ENCODE measurements at regions not wholly inside any gene's neighbourhood (a gene's known extent, or its start where the extent isn't known, plus 50 kb on each side); places are given as distances from the start of the nearest gene placed in this dataset.

DNA sequence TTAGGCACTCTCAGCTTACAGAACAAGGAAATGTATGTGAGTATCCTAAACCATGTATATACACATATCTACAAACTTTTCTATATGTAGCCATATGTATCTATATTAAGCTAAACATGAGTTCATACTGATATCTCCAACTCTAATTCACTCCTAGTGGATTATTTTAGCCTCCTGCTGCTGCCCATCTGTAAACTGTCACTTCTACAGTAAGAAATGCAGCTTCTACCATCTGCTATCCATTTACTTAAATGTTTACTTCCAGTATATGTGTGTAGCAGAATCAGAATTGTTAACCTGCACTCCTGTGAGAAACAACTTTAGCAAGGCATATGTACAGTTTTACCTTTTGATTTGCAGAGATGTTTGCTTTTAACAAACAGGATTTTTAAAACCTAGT, 478.5 kb upstream of the CBLB start:
- Mint-ChIP-seq H3K27me3 (ENCODE audit: insufficient read depth, unreplicated experiment) (no peaks in the 10 kb centered on the region), H3K4me3 (ENCODE audit: unreplicated experiment) (no peak overlapping the region), H3K27ac (ENCODE audit: low read depth, unreplicated experiment) (peak overlapping the region; percentile 93), H3K36me3 (ENCODE audit: insufficient read depth, unreplicated experiment) (no peaks in the 10 kb centered on the region), H3K4me1 (ENCODE audit: insufficient read depth, unreplicated experiment) (peaks cover 18% of the 10 kb centered on the region), H3K9me3 (ENCODE audit: unreplicated experiment) (no peaks in the 10 kb centered on the region)
- CTCF ChIA-PET: no interaction called here
- POLR2A ChIA-PET: interaction anchor here (0.6 kb wide), 1 partner anchor 78 kb away, joined by 3 read pairs; no protein-coding TSS in a partner anchor
- no TSS peak for BruUV-seq (replicated peaks)
- intact Hi-C loops (cut with micrococcal nuclease): loop anchor here (10.0 kb wide), 1 partner anchor 663 kb away; no protein-coding TSS in a partner anchor
- TF ChIP-seq, protein P1, sequence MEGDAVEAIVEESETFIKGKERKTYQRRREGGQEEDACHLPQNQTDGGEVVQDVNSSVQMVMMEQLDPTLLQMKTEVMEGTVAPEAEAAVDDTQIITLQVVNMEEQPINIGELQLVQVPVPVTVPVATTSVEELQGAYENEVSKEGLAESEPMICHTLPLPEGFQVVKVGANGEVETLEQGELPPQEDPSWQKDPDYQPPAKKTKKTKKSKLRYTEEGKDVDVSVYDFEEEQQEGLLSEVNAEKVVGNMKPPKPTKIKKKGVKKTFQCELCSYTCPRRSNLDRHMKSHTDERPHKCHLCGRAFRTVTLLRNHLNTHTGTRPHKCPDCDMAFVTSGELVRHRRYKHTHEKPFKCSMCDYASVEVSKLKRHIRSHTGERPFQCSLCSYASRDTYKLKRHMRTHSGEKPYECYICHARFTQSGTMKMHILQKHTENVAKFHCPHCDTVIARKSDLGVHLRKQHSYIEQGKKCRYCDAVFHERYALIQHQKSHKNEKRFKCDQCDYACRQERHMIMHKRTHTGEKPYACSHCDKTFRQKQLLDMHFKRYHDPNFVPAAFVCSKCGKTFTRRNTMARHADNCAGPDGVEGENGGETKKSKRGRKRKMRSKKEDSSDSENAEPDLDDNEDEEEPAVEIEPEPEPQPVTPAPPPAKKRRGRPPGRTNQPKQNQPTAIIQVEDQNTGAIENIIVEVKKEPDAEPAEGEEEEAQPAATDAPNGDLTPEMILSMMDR (IDR thresholded peaks at IDR 0.05; ENCODE audit: unreplicated experiment): no peak
- DNase-seq (ENCODE audit: unreplicated experiment): no peak

DNA sequence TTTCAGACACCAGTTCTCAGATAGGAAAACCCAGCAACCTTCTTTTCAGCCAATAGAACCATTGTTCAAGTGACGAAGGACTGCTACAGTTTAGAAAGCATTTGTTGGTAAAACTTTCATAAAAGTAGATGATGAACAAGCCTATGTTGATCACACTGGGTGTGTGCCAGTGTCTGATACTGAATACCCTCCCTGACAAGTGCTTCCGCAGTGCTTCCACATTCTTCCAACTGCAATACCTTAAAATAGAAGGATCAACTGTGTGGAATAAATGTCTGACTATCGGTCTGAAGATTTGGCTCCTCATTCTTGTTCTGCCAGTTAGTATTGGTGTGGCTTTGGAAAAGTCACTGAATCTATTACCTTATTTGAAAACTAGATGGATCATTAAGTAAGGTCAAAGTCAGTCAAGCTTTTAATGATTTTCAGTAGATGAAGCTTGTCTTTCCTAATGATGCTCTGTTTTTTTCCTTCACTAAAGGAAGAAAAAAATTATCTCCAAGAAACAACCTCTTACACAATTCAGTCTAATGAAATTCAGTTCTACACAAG, 479.4 kb upstream of the CBLB start:
- CTCF ChIA-PET: interaction anchor here (0.5 to 0.8 kb wide), 4 partner anchors 32 to 261 kb away, joined by 3 read pairs; no protein-coding TSS in a partner anchor
- H3K4me3 Mint-ChIP-seq (ENCODE audit: unreplicated experiment): no peak overlapping the region
- no TSS peak for BruUV-seq (replicated peaks)
- H3K4me1 Mint-ChIP-seq (ENCODE audit: insufficient read depth, unreplicated experiment): peaks cover 16% of the 10 kb centered on the region
- H3K9me3 Mint-ChIP-seq (ENCODE audit: unreplicated experiment): no peaks in the 10 kb centered on the region
- no peak for DNase-seq (ENCODE audit: unreplicated experiment)
- POLR2A ChIA-PET: interaction anchor here (0.6 kb wide), 2 partner anchors 536 to 853 kb away, joined by 3 read pairs; no protein-coding TSS in a partner anchor
- no peak overlapping the region for H3K27ac Mint-ChIP-seq (ENCODE audit: low read depth, unreplicated experiment)
- H3K36me3 Mint-ChIP-seq (ENCODE audit: insufficient read depth, unreplicated experiment): no peaks in the 10 kb centered on the region
- H3K27me3 Mint-ChIP-seq (ENCODE audit: insufficient read depth, unreplicated experiment): no peaks in the 10 kb centered on the region
- TF ChIP-seq, protein P1 (IDR thresholded peaks at IDR 0.05; ENCODE audit: unreplicated experiment): no peak
- intact Hi-C loops (cut with micrococcal nuclease): loop anchor here (10.0 kb wide), 1 partner anchor 663 kb away; no protein-coding TSS in a partner anchor

DNA sequence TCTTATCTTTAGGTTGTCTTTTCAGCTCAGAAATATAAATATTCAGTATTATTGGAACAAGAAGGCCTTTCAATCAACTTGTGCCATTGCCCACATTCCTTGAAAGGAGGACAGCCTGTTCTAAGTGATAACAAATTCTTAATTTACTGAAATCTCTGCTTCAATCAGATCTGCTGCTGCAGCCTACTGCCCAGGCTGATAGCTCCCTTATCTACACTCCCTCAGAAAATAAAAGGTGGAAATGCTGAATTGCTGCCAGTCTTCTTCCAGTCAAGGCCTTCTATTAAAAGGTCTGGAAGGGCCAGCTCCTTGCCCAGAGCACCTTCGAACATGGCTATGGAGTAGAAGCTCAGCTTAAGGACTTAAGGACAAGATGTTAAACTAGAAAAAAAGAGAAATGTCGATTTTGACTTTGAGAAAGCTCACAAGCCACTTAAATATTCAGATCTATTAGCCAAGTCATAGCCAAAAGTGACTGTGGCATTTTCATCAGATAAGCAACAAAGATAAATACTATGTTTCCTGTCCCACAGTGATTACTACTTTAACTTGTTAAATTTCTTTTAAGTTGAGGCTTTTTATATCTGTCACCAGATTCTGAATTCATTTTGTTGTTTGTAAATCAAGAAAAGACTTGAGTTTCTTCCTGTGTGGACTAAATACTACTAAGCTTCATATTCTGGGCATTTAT, 480.5 kb upstream of the CBLB start:
- H3K27ac Mint-ChIP-seq (ENCODE audit: low read depth, unreplicated experiment): no peak overlapping the region
- POLR2A ChIA-PET: no interaction called here
- no peak for DNase-seq (ENCODE audit: unreplicated experiment)
- intact Hi-C loops (cut with micrococcal nuclease): loop anchor here (10.0 kb wide), 1 partner anchor 665 kb away; no protein-coding TSS in a partner anchor
- CTCF ChIA-PET: interaction anchor here (0.6 to 0.9 kb wide), 2 partner anchors 27 to 593 kb away, joined by 3 to 4 read pairs; no protein-coding TSS in a partner anchor
- H3K4me3 Mint-ChIP-seq (ENCODE audit: unreplicated experiment): no peak overlapping the region
- H3K27me3 Mint-ChIP-seq (ENCODE audit: insufficient read depth, unreplicated experiment): no peaks in the 10 kb centered on the region
- peaks cover 16% of the 10 kb centered on the region for H3K4me1 Mint-ChIP-seq (ENCODE audit: insufficient read depth, unreplicated experiment)
- TF ChIP-seq, protein P1 (IDR thresholded peaks at IDR 0.05; ENCODE audit: unreplicated experiment): no peak
- H3K36me3 Mint-ChIP-seq (ENCODE audit: insufficient read depth, unreplicated experiment): no peaks in the 10 kb centered on the region
- no TSS peak for BruUV-seq (replicated peaks)
- no peaks in the 10 kb centered on the region for H3K9me3 Mint-ChIP-seq (ENCODE audit: unreplicated experiment)

DNA sequence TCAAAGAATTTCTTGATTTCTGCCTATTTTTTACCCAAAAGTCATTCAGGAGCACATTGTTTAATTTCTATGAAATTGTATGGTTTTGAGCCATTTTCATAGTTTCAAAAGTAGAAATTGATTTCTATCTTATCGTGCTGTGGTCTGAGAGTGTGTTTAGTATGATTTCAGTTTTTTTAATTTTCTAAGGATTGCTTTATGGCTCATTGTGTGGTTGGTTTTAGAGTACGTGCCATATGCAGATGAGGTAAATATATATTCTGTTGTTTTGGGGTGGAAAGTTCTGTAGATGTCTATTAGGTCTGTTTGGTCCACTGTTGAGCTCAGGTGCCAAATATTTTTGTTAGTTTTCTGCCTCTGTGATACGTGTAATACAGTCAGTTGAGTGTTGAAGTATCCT, 487.1 kb upstream of the CBLB start:
- BruUV-seq (replicated peaks): no TSS peak
- H3K27me3 Mint-ChIP-seq (ENCODE audit: insufficient read depth, unreplicated experiment): no peaks in the 10 kb centered on the region
- intact Hi-C loops (cut with micrococcal nuclease): no loop called here
- no peak overlapping the region for H3K27ac Mint-ChIP-seq (ENCODE audit: low read depth, unreplicated experiment)
- ChIA-PET CTCF (no interaction called here), POLR2A (no interaction called here)
- no peak overlapping the region for H3K4me3 Mint-ChIP-seq (ENCODE audit: unreplicated experiment)
- no peaks in the 10 kb centered on the region for H3K4me1 Mint-ChIP-seq (ENCODE audit: insufficient read depth, unreplicated experiment)
- no peaks in the 10 kb centered on the region for H3K36me3 Mint-ChIP-seq (ENCODE audit: insufficient read depth, unreplicated experiment)
- TF ChIP-seq, protein P1 (IDR thresholded peaks at IDR 0.05; ENCODE audit: unreplicated experiment): no peak
- DNase-seq (ENCODE audit: unreplicated experiment): no peak
- H3K9me3 Mint-ChIP-seq (ENCODE audit: unreplicated experiment): no peaks in the 10 kb centered on the region
